Small intestine (tissue), 7 donors: ENCODE measurements at regions not wholly inside any gene's neighbourhood (a gene's known extent, or its start where the extent isn't known, plus 50 kb on each side); places are given as distances from the start of the nearest gene placed in this dataset.

Experiments used
- DNase-seq, 2 donors: peaks; one replicate each; pipeline versions ENCODE4 v3.0.0 to v3.0.0-alpha.2; 2013
- FAIRE-seq: peaks from 2 replicates; lab custom pipeline; 2012; peaks lifted over from hg19 to GRCh38; lab: Jason Lieb, UNC
- H3K27ac ChIP-seq, 3 donors: one replicate each; pipeline ENCODE4 v1.5.1; 2013; ENCODE audit warnings: low read length in 2 of 3, mild to moderate bottlenecking in 2 of 3, control low read depth in 1 of 3, inconsistent platforms in 1 of 3, low read depth in 1 of 3, moderate library complexity in 1 of 3
- H3K27me3 ChIP-seq, 3 donors: one replicate each; pipeline ENCODE4 v1.6.1; 2013; ENCODE audit warnings: low read length in 3 of 3, inconsistent platforms in 1 of 3; ENCODE audit not compliant: control insufficient read depth in 3 of 3, insufficient read depth in 3 of 3
- H3K36me3 ChIP-seq, 3 donors: one replicate each; pipeline ENCODE4 v1.6.1; 2013; ENCODE audit warnings: low read length in 3 of 3, inconsistent platforms in 1 of 3, low read depth in 1 of 3, mild to moderate bottlenecking in 1 of 3, moderate library complexity in 1 of 3; ENCODE audit not compliant: control insufficient read depth in 3 of 3, insufficient read depth in 2 of 3
- H3K4me1 ChIP-seq, 3 donors: one replicate each; pipeline ENCODE4 v1.6.1; 2013; ENCODE audit warnings: low read length in 2 of 3, inconsistent platforms in 1 of 3, low read depth in 1 of 3, mild to moderate bottlenecking in 1 of 3, moderate library complexity in 1 of 3; ENCODE audit not compliant: control insufficient read depth in 3 of 3, insufficient read depth in 2 of 3
- H3K4me3 ChIP-seq, 3 donors: one replicate each; pipeline ENCODE4 v1.5.1; 2013; ENCODE audit warnings: low read length in 3 of 3, control low read depth in 1 of 3, inconsistent platforms in 1 of 3, low read depth in 1 of 3, mild to moderate bottlenecking in 1 of 3, moderate library complexity in 1 of 3
- H3K9me3 ChIP-seq, 2 donors: one replicate each; pipeline ENCODE4 v1.6.1; 2013; ENCODE audit warnings: low read depth in 1 of 2, low read length in 1 of 2; ENCODE audit not compliant: control insufficient read depth in 2 of 2, insufficient read depth in 1 of 2
- WGBS, 3 donors: extraction: QIAGEN DNeasy Blood & Tissue Kit; methylation state at CpG; one replicate each; pipeline ENCODE4 v1.1.7; 2013; 5-methylcytosine and 5-hydroxymethylcytosine counted together
- donor health status: healthy with polysubstance abuse.
- donor health status: control.
- donor health status: control.
- donor health status: Bipolar disorder and iron deficiency.
- donor health status: healthy.

DNA sequence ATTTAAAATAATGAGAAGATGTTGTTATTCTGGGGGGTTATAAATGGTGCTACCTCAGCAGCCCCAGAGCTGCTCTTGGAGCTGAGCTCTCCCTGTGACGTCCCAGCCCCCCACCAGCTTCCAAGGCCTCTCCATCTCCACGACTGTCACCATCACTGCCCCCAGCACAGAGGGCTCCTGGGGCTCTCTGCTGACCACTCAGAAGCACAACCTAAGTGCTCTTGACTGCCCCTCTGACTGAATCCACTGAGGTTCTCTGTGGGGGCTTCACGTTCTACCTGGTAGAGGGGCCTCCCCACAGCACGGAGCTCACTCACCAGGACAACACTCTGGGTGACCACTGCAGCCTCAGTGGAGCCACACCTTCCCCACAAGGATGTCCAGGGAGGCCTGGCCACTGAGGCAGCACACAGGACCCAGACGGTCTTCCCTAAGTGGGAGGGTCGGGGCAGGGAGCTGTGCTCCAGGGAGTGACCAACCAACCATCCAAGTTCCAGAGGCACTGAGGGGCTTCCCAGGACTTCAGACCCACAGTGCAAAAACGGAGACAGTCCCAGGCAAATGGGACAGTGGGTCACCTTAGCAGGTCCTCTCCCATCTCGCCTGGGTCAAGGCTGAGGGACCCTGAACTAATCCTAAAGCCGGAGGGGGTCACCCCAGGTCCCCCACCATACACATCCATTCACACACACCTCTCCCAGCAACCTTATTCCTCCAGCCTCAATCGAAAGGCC, 121.0 kb upstream of the PPP2R2D start:
- Histone ChIP-seq H3K27me3 (peaks cover 0 to 3% (median 0%) of the 10 kb centered on the region in 3 donors), H3K4me3 (no peak overlapping the region), H3K9me3 (peaks cover 0 to 32% of the 10 kb centered on the region in 2 donors), H3K4me1 (no peaks in the 10 kb centered on the region), H3K27ac (no peak overlapping the region), H3K36me3 (no peaks in the 10 kb centered on the region)
- 66 to 83% (median 73%) methylated on average over 8 to 10 of the region's 10 CpGs for WGBS, 3 donors
- FAIRE-seq = no peak
- DNase-seq = no peak

- no peak for FAIRE-seq
- H3K9me3 ChIP-seq = peaks cover 0 to 27% of the 10 kb centered on the region in 2 donors
- WGBS, 3 donors = 84 to 89% (median 87%) methylated on average over 6 of the region's 6 CpGs
- no peak overlapping the region for H3K27ac ChIP-seq
- H3K27me3 ChIP-seq = peaks cover 0 to 3% (median 0%) of the 10 kb centered on the region in 3 donors
- no peaks in the 10 kb centered on the region for H3K36me3 ChIP-seq
- H3K4me3 ChIP-seq = no peak overlapping the region
- DNase-seq = no peak
- H3K4me1 ChIP-seq = no peaks in the 10 kb centered on the region
These were observed 119.7 kb upstream of the PPP2R2D start for GRCh38 chr10:131781076-131781475.

DNA sequence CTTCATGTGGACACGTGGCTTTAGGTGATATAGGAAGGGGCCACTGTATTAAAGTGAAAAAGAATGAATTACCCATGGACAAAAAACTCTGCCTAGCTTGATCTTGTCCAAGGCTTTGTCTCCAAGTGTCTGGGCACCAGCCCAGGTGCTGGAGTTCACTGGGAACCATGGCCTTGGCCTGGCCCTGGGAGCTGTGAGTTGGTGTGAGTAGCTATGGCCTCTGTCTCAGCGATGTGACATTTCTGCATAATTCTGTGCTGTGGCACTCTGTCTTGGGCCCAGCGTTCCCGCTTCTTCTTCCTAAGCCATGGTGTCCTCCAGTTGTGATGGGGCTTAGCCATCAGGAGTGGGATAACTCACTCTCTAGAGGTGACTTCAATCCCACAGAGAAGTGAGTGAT, 119.0 kb upstream of the PPP2R2D start:
- Histone ChIP-seq H3K9me3 (peaks cover 0 to 22% of the 10 kb centered on the region in 2 donors), H3K4me3 (no peak overlapping the region), H3K4me1 (no peaks in the 10 kb centered on the region), H3K27me3 (peaks cover 0 to 3% (median 0%) of the 10 kb centered on the region in 3 donors), H3K36me3 (no peaks in the 10 kb centered on the region), H3K27ac (no peak overlapping the region)
- DNase-seq (no peak), FAIRE-seq (no peak)
- WGBS, 3 donors = 88 to 90% (median 89%) methylated on average over 4 of the region's 4 CpGs

DNA sequence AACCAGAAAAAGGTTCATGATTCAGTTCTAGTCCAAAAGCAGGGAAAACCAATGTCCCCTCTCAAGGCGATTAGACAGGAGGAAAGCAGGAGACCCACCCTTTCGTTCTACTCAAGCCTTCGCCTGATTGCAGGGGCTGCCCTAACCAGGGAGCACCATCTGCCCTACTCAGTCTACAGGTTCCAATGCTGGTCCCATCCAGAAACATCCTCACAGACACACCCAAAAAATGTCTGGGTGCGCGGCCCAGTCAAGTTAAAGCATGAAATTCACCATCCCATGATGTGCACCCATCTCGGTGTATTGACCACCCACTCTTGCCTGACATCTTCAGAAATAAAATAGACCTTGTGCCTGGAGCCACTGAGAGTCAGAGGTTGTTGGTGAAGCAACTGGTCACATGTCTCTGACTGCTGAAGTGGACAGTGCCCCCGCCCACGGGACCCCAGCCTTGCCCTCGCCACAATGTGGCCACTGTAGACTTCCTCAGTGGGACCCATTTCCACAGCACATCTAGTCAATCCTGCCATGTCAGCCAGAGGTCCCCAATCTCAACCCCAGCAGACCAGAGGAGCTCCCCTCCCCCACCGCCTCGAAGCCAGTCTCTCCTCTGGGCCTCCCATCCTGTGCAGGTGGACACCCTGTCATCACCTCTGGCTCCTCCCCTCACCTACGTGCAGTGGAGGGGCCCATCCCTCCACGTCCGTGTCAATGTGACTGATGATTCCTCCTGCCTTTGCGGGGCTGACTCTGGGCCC, 116.3 kb upstream of the PPP2R2D start:
- H3K9me3 ChIP-seq = peaks cover 0 to 2% of the 10 kb centered on the region in 2 donors
- no peaks in the 10 kb centered on the region for H3K36me3 ChIP-seq
- H3K4me3 ChIP-seq = no peak overlapping the region
- H3K27ac ChIP-seq = no peak overlapping the region
- 83 to 90% (median 85%) methylated on average over 15 of the region's 15 CpGs for WGBS, 3 donors
- peaks cover 0 to 3% (median 0%) of the 10 kb centered on the region in 3 donors for H3K27me3 ChIP-seq
- FAIRE-seq = no peak
- DNase-seq = no peak
- H3K4me1 ChIP-seq = no peaks in the 10 kb centered on the region

- no peak for FAIRE-seq
These were observed 115.7 kb upstream of the PPP2R2D start for GRCh38 chr10:131785121-131785460.

GRCh38 chr10:131786756-131787605, 113.8 kb upstream of the PPP2R2D start:
- 41 to 53% (median 45%) methylated on average over 13 of the region's 13 CpGs for WGBS, 3 donors
- H3K27ac ChIP-seq = no peak overlapping the region
- peak; percentile 28 to 36 for DNase-seq
- H3K4me3 ChIP-seq = no peak overlapping the region
- H3K36me3 ChIP-seq = no peaks in the 10 kb centered on the region
- H3K4me1 ChIP-seq = no peaks in the 10 kb centered on the region
- peaks cover 0 to 3% (median 0%) of the 10 kb centered on the region in 3 donors for H3K27me3 ChIP-seq
- FAIRE-seq = no peak
- H3K9me3 ChIP-seq = no peaks in the 10 kb centered on the region

More at GRCh38 chr10:131785121-131785460, 115.7 kb upstream of the PPP2R2D start:
- DNase-seq = no peak
- Histone ChIP-seq H3K27ac (no peak overlapping the region), H3K27me3 (peaks cover 0 to 3% (median 0%) of the 10 kb centered on the region in 3 donors), H3K4me3 (no peak overlapping the region), H3K36me3 (no peaks in the 10 kb centered on the region), H3K4me1 (no peaks in the 10 kb centered on the region), H3K9me3 (peaks cover 0 to 2% of the 10 kb centered on the region in 2 donors)
- 79 to 89% (median 88%) methylated on average over 11 of the region's 11 CpGs for WGBS, 3 donors

DNA sequence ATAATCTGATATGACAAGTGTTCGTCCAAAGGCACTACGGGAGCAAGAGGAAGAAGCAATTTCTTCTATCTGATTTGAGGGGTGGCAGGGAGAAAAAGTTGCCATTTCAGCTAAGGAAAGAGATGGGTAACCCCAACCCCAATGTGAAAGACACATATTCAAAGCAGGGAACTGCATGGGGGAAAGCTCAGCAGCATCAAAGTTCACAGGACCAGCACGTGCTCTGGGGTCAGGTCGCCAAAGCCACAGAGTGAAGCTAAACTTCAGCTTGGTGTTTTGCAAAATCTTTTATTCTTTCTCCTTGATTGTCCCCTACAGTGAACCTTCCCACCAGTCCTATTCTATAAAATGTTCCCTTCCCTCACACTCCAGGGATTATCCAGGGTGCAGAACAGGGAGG, 112.8 kb upstream of the PPP2R2D start:
- Histone ChIP-seq H3K27ac (no peak overlapping the region), H3K9me3 (no peaks in the 10 kb centered on the region), H3K4me1 (no peaks in the 10 kb centered on the region), H3K4me3 (no peak overlapping the region), H3K36me3 (no peaks in the 10 kb centered on the region), H3K27me3 (peaks cover 0 to 3% (median 0%) of the 10 kb centered on the region in 3 donors)
- FAIRE-seq (no peak), DNase-seq (no peak)
- WGBS, 3 donors = 64 to 72% (median 67%) methylated on average over 4 of the region's 4 CpGs

DNA sequence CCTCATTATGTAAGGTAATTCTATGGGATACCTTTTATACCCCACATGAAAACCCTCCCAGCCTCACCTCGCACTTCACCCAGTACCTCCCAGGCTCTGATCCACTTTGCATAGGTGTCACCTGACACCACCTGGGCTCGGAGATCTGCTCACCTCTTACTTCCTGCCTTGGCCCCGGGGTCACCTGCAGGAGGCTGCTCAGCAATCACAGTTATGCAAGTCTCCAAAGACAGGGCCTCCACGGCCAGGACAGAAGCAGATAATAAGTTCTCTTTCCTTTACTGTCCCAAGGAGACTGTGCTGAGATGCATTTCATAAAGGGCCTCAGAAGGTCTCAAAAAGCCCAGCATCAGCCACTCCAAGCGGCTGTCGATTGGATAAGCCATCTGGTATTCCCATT, 112.4 kb upstream of the PPP2R2D start:
- Histone ChIP-seq H3K36me3 (no peaks in the 10 kb centered on the region), H3K9me3 (no peaks in the 10 kb centered on the region)
- FAIRE-seq = no peak

More for the DNA sequence above, 112.4 kb upstream of the PPP2R2D start:
- Histone ChIP-seq H3K27ac (no peak overlapping the region), H3K4me1 (no peaks in the 10 kb centered on the region), H3K4me3 (no peak overlapping the region), H3K27me3 (peaks cover 0 to 3% (median 0%) of the 10 kb centered on the region in 3 donors)
- WGBS, 3 donors = 34 to 46% (median 45%) methylated on average over 6 of the region's 6 CpGs
- DNase-seq = peak in 1 of 2 donors; percentile 26
